HEK293 (cell line): ENCODE measurements at regions not wholly inside any gene's neighbourhood (a gene's known extent, or its start where the extent isn't known, plus 50 kb on each side); places are given as distances from the start of the nearest gene placed in this dataset.

Experiments
- CTCF ChIA-PET: fragments of 350-600 bp; formaldehyde crosslinking; extraction: SDS; loops from one replicate; lab custom pipeline; 2021; ENCODE audit warnings: antibody characterized with exemption; lab: Yijun Ruan, JAX
- POLR2A ChIA-PET: fragments of 300-600 bp; formaldehyde crosslinking; extraction: SDS; loops from one replicate; lab custom pipeline; 2020; ENCODE audit warnings: antibody characterized with exemption, inconsistent platforms; lab: Yijun Ruan, JAX
- H3K27ac ChIP-seq: fragments of 200-500 bp; sonication (Bioruptor generic); 2 replicates; pipeline ENCODE4 v1.5.1; 2014; ENCODE audit warnings: low read depth, low read length, control low read depth, inconsistent platforms; ENCODE audit errors: extremely low read depth
- H3K36me3 ChIP-seq, 2 experiments: fragments of 200-500 bp in 1 of 2; sonication (Bioruptor generic) in 1 of 2; 1 replicate in 1 of 2; 2 replicates in 1 of 2; pipeline ENCODE4 v1.5.1; 2014 to 2017; ENCODE audit warnings: inconsistent platforms in 2 of 2, low read length in 2 of 2; ENCODE audit not compliant: control insufficient read depth in 2 of 2, insufficient read depth in 1 of 2
- H3K4me1 ChIP-seq: fragments of 200-500 bp; sonication (Bioruptor generic); 2 replicates; pipeline ENCODE4 v1.5.1; 2014; ENCODE audit warnings: mild to moderate bottlenecking, low read length, inconsistent platforms; ENCODE audit not compliant: control insufficient read depth, insufficient read depth
- H3K4me3 ChIP-seq: 2 replicates; pipeline ENCODE4 v1.5.1; 2011; ENCODE audit warnings: low read depth, mild to moderate bottlenecking, control low read depth, low read length, moderate library complexity
- H3K9me3 ChIP-seq: fragments of 200-500 bp; sonication (Bioruptor generic); 2 replicates; pipeline ENCODE4 v1.5.1; 2014; ENCODE audit warnings: low read depth, low read length, inconsistent platforms; ENCODE audit not compliant: control insufficient read depth, insufficient read depth
- GLIS2 ChIP-seq: fragments of 450-650 bp; formaldehyde crosslinking; IDR thresholded peaks from 2 replicates; pipeline ENCODE4 v1.5.1; 2016; ENCODE audit warnings: missing biosample characterization, missing genetic modification characterization
- HOXD13 ChIP-seq: sonication (generic); formaldehyde crosslinking; IDR thresholded peaks from 2 replicates; pipeline ENCODE4 v1.8.0; 2022; ENCODE audit warnings: missing genetic modification reagents, borderline replicate concordance
- MYNN ChIP-seq: fragments of 450-650 bp; formaldehyde crosslinking; IDR thresholded peaks from 2 replicates; pipeline ENCODE4 v1.5.1; 2016; ENCODE audit warnings: missing biosample characterization, missing genetic modification characterization, borderline replicate concordance
- WT1 ChIP-seq: fragments of 450-650 bp; formaldehyde crosslinking; IDR thresholded peaks from 2 replicates; pipeline ENCODE4 v1.5.1; 2016; ENCODE audit warnings: missing biosample characterization, missing genetic modification characterization
- ZIC2 ChIP-seq: fragments of 450-650 bp; formaldehyde crosslinking; IDR thresholded peaks from 2 replicates; pipeline ENCODE4 v1.5.1; 2016; ENCODE audit warnings: missing biosample characterization, missing genetic modification characterization
- ZNF146 ChIP-seq: fragments of 450-650 bp; formaldehyde crosslinking; IDR thresholded peaks from 2 replicates; pipeline ENCODE4 v1.5.1; 2016; ENCODE audit warnings: missing biosample characterization, missing genetic modification characterization
- ZNF175 ChIP-seq: fragments of 450-650 bp; formaldehyde crosslinking; IDR thresholded peaks from 2 replicates; pipeline ENCODE4 v1.5.1; 2016; ENCODE audit warnings: missing biosample characterization, missing genetic modification characterization
- ZNF211 ChIP-seq: fragments of 450-650 bp; formaldehyde crosslinking; IDR thresholded peaks from 2 replicates; pipeline ENCODE4 v1.5.1; 2016; ENCODE audit warnings: low read depth, missing biosample characterization, missing genetic modification characterization
- ZNF221 ChIP-seq: fragments of 450-650 bp; formaldehyde crosslinking; IDR thresholded peaks from 2 replicates; pipeline ENCODE4 v1.5.1; 2017; ENCODE audit warnings: missing biosample characterization, missing genetic modification characterization, borderline replicate concordance
- ZNF302 ChIP-seq: fragments of 450-650 bp; formaldehyde crosslinking; IDR thresholded peaks from 2 replicates; pipeline ENCODE4 v1.5.1; 2016; ENCODE audit warnings: missing biosample characterization, missing genetic modification characterization, low read depth
- ZNF514 ChIP-seq: fragments of 450-650 bp; formaldehyde crosslinking; IDR thresholded peaks from 2 replicates; pipeline ENCODE4 v1.5.1; 2016; ENCODE audit warnings: missing biosample characterization, missing genetic modification characterization
- ZNF555 ChIP-seq: fragments of 450-650 bp; formaldehyde crosslinking; conservative IDR thresholded peaks from 2 replicates; pipeline ENCODE4 v1.5.1; 2017; ENCODE audit warnings: missing biosample characterization, mild to moderate bottlenecking, missing genetic modification characterization, inconsistent platforms
- ZNF654 ChIP-seq: fragments of 450-650 bp; formaldehyde crosslinking; IDR thresholded peaks from 2 replicates; pipeline ENCODE4 v1.5.1; 2016; ENCODE audit warnings: low read depth, missing biosample characterization, missing genetic modification characterization
- ZNF76 ChIP-seq: fragments of 450-650 bp; formaldehyde crosslinking; IDR thresholded peaks from 2 replicates; pipeline ENCODE4; 2016; ENCODE audit warnings: low read depth, missing biosample characterization, missing genetic modification characterization, borderline replicate concordance
- ZNF768 ChIP-seq: fragments of 450-650 bp; formaldehyde crosslinking; IDR thresholded peaks from 2 replicates; pipeline ENCODE4 v1.5.1; 2018; ENCODE audit warnings: missing biosample characterization, mild to moderate bottlenecking, missing genetic modification characterization
- ZNF777 ChIP-seq: fragments of 450-650 bp; formaldehyde crosslinking; IDR thresholded peaks from 2 replicates; pipeline ENCODE4 v1.5.1; 2017; ENCODE audit warnings: missing biosample characterization, missing genetic modification characterization, borderline replicate concordance
- ZNF837 ChIP-seq: fragments of 450-650 bp; formaldehyde crosslinking; IDR thresholded peaks from 2 replicates; pipeline ENCODE4 v1.5.1; 2016; ENCODE audit warnings: missing biosample characterization, missing genetic modification characterization
- ZSCAN30 ChIP-seq: fragments of 450-650 bp; IDR thresholded peaks from 2 replicates; pipeline ENCODE4 v1.5.1; 2018; ENCODE audit warnings: missing biosample characterization, mild to moderate bottlenecking, missing genetic modification characterization, moderate library complexity
- TF ChIP-seq, protein P1 (sequence below): fragments of 450-650 bp; formaldehyde crosslinking; IDR thresholded peaks from 2 replicates; pipeline ENCODE4 v1.5.1; 2016; ENCODE audit warnings: missing biosample characterization, missing genetic modification characterization
- TF ChIP-seq, protein P2 (sequence below): fragments of 450-650 bp; formaldehyde crosslinking; optimal IDR thresholded peaks from 2 replicates; pipeline ENCODE3; 2016; ENCODE audit warnings: missing biosample characterization, mild to moderate bottlenecking, missing genetic modification characterization
- TF ChIP-seq, protein P3 (sequence below): fragments of 450-650 bp; formaldehyde crosslinking; IDR thresholded peaks from 2 replicates; pipeline ENCODE4 v1.5.1; 2016; ENCODE audit warnings: missing biosample characterization, missing genetic modification characterization
- TF ChIP-seq, protein P4 (sequence below): fragments of 450-650 bp; formaldehyde crosslinking; IDR thresholded peaks from 2 replicates; pipeline ENCODE4 v1.5.1; 2016; ENCODE audit warnings: missing biosample characterization, missing genetic modification characterization
- TF ChIP-seq, protein P5 (sequence below): fragments of 450-650 bp; formaldehyde crosslinking; IDR thresholded peaks from 2 replicates; pipeline ENCODE4 v1.5.1; 2016; ENCODE audit warnings: missing biosample characterization, missing genetic modification characterization

DNA sequence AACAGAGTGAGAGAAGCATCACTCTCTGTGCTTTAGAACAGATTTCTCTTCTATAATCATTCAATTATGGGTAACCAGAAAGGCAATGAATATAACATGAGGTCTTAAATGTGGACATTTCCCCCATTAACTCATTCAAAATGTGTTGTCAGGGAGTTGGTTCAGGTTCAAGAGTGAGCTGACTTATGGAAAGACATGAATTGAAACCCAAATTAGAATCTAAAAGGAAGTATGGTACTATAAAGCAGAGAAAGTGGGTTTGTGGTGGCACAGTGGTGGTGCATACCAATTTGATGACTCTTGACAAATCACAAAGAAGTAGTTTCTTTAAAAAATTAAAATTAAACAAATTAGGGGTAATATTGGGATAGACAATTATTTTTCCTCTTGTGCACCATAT, 114.6 kb upstream of the MEOX2 start (continued):
- TF ChIP-seq, protein P1, sequence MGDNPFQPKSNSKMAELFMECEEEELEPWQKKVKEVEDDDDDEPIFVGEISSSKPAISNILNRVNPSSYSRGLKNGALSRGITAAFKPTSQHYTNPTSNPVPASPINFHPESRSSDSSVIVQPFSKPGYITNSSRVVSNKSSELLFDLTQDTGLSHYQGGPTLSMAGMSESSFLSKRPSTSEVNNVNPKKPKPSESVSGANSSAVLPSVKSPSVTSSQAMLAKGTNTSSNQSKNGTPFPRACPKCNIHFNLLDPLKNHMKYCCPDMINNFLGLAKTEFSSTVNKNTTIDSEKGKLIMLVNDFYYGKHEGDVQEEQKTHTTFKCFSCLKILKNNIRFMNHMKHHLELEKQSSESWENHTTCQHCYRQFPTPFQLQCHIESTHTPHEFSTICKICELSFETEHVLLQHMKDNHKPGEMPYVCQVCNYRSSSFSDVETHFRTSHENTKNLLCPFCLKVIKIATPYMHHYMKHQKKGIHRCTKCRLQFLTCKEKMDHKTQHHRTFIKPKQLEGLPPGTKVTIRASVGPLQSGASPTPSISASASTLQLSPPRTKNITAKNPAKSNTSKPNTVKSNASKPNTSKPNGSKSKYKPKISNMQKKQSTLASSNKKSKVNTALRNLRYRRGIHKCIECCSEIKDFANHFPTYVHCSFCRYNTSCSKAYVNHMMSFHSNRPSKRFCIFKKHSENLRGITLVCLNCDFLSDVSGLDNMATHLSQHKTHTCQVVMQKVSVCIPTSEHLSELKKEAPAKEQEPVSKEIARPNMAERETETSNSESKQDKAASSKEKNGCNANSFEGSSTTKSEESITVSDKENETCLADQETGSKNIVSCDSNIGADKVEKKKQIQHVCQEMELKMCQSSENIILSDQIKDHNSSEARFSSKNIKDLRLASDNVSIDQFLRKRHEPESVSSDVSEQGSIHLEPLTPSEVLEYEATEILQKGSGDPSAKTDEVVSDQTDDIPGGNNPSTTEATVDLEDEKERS: no peak
- TF ChIP-seq ZNF768 (tag by site-specific recombination) (no peak), ZNF146 (tag by site-specific recombination) (no peak), ZNF76 (no peak), ZNF555 (tag by site-specific recombination) (no peak)

DNA sequence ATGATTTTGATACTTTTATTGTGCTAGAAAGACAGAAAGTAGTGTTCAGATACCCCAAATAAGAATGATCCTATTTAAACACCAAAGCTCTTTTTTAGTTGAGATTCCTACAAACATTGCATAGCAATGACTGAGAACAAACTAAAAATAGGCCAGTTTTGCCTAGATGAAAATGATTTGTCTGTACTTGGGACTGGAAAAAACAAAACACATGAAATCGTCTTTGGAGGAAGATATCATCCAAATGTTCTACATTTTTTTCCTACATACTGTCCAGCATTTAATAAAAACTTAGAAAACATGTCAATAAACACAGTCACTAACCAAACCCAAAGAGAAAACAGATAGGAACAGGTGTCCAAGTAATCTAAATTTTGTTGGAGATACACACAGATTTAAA, 111.6 kb upstream of the MEOX2 start:
- no peaks in the 10 kb centered on the region for H3K9me3 ChIP-seq
- H3K4me1 ChIP-seq: no peaks in the 10 kb centered on the region
- no peak overlapping the region for H3K27ac ChIP-seq
- H3K36me3 ChIP-seq: no peaks in the 10 kb centered on the region
- ChIA-PET CTCF (interaction anchor here (0.9 kb wide), 1 partner anchor 77 kb away, joined by 3 read pairs; no protein-coding TSS in a partner anchor), POLR2A (no interaction called here)
- H3K4me3 ChIP-seq: no peak overlapping the region
- TF ChIP-seq MYNN (tag by site-specific recombination) (no peak), ZNF175 (tag by site-specific recombination) (no peak), HOXD13 (CRISPR knock-in tag) (no peak), ZSCAN30 (no peak), ZNF302 (no peak)
- TF ChIP-seq, protein P2, sequence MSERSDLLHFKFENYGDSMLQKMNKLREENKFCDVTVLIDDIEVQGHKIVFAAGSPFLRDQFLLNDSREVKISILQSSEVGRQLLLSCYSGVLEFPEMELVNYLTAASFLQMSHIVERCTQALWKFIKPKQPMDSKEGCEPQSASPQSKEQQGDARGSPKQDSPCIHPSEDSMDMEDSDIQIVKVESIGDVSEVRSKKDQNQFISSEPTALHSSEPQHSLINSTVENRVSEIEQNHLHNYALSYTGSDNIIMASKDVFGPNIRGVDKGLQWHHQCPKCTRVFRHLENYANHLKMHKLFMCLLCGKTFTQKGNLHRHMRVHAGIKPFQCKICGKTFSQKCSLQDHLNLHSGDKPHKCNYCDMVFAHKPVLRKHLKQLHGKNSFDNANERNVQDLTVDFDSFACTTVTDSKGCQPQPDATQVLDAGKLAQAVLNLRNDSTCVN (tag by site-specific recombination): no peak

DNA sequence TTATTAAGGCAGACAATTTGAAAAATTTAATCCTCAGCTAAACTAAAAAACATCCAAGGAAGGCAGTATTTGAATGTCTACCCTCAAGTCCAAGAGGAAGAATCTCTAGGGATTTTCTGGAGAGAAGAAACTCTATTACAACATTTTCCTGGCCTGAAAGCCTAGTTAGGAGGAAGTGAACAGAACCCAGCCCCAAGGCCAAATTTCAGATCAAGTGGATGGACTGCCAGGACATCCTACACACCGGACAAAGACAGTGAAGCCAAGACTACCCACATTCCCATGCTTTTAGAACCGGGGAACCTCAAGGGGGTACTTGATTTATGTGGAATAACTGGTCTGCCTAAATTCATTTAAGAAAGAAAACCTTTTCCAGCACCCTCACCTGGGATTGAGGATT, 108.9 kb upstream of the MEOX2 start:
- CTCF ChIA-PET: no interaction called here
- TF ChIP-seq WT1 (no peak), GLIS2 (tag by site-specific recombination) (no peak), ZNF211 (tag by site-specific recombination) (no peak), ZIC2 (tag by site-specific recombination) (no peak), ZNF221 (no peak), HOXD13 (CRISPR knock-in tag) (no peak), ZNF777 (tag by site-specific recombination) (no peak), ZNF654 (tag by site-specific recombination) (no peak), ZNF514 (tag by site-specific recombination) (no peak), ZNF837 (tag by site-specific recombination) (no peak)
- TF ChIP-seq, protein P3, sequence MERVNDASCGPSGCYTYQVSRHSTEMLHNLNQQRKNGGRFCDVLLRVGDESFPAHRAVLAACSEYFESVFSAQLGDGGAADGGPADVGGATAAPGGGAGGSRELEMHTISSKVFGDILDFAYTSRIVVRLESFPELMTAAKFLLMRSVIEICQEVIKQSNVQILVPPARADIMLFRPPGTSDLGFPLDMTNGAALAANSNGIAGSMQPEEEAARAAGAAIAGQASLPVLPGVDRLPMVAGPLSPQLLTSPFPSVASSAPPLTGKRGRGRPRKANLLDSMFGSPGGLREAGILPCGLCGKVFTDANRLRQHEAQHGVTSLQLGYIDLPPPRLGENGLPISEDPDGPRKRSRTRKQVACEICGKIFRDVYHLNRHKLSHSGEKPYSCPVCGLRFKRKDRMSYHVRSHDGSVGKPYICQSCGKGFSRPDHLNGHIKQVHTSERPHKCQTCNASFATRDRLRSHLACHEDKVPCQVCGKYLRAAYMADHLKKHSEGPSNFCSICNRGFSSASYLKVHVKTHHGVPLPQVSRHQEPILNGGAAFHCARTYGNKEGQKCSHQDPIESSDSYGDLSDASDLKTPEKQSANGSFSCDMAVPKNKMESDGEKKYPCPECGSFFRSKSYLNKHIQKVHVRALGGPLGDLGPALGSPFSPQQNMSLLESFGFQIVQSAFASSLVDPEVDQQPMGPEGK (tag by site-specific recombination): no peak
- TF ChIP-seq, protein P4, sequence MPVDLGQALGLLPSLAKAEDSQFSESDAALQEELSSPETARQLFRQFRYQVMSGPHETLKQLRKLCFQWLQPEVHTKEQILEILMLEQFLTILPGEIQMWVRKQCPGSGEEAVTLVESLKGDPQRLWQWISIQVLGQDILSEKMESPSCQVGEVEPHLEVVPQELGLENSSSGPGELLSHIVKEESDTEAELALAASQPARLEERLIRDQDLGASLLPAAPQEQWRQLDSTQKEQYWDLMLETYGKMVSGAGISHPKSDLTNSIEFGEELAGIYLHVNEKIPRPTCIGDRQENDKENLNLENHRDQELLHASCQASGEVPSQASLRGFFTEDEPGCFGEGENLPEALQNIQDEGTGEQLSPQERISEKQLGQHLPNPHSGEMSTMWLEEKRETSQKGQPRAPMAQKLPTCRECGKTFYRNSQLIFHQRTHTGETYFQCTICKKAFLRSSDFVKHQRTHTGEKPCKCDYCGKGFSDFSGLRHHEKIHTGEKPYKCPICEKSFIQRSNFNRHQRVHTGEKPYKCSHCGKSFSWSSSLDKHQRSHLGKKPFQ: no peak
- TF ChIP-seq, protein P5, sequence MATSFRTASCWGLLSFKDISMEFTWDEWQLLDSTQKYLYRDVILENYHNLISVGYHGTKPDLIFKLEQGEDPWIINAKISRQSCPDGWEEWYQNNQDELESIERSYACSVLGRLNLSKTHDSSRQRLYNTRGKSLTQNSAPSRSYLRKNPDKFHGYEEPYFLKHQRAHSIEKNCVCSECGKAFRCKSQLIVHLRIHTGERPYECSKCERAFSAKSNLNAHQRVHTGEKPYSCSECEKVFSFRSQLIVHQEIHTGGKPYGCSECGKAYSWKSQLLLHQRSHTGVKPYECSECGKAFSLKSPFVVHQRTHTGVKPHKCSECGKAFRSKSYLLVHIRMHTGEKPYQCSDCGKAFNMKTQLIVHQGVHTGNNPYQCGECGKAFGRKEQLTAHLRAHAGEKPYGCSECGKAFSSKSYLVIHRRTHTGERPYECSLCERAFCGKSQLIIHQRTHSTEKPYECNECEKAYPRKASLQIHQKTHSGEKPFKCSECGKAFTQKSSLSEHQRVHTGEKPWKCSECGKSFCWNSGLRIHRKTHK: no peak
- POLR2A ChIA-PET: no interaction called here

More for the DNA sequence above, 108.9 kb upstream of the MEOX2 start:
- Histone ChIP-seq H3K4me3 (no peak overlapping the region), H3K27ac (no peak overlapping the region), H3K9me3 (no peaks in the 10 kb centered on the region), H3K4me1 (no peaks in the 10 kb centered on the region), H3K36me3 (no peaks in the 10 kb centered on the region)
